Subcutaneous abdominal adipose tissue (tissue), 5 donors: ENCODE measurements at regions not wholly inside any gene's neighbourhood (a gene's known extent, or its start where the extent isn't known, plus 50 kb on each side); places are given as distances from the start of the nearest gene placed in this dataset.

Source experiments
- H3K27ac ChIP-seq: one replicate; pipeline ENCODE4 v1.7.0; 2013; ENCODE audit warnings: low read depth, mild to moderate bottlenecking, inconsistent platforms, low read length, moderate library complexity
- H3K27me3 ChIP-seq, 5 donors: one replicate each; pipeline ENCODE4 v1.7.0; 2013; ENCODE audit warnings: low read length in 5 of 5, inconsistent platforms in 1 of 5; ENCODE audit not compliant: control insufficient read depth in 5 of 5, insufficient read depth in 4 of 5
- H3K36me3 ChIP-seq, 5 donors: one replicate each; pipeline ENCODE4 v1.7.0; 2013; ENCODE audit warnings: low read length in 5 of 5; ENCODE audit not compliant: control insufficient read depth in 5 of 5, insufficient read depth in 5 of 5
- H3K4me1 ChIP-seq, 5 donors: one replicate each; pipeline ENCODE4 v1.7.0; 2013; ENCODE audit warnings: low read length in 5 of 5, mild to moderate bottlenecking in 3 of 5, moderate library complexity in 1 of 5; ENCODE audit not compliant: control insufficient read depth in 5 of 5, insufficient read depth in 5 of 5
- H3K4me3 ChIP-seq, 5 donors: one replicate each; pipeline ENCODE4 v1.7.0; 2013; ENCODE audit warnings: low read length in 5 of 5, low read depth in 1 of 5
- H3K9ac ChIP-seq, 5 donors: one replicate each; pipeline ENCODE4 v1.7.0; 2013; ENCODE audit warnings: low read length in 5 of 5, mild to moderate bottlenecking in 4 of 5, moderate library complexity in 3 of 5
- H3K9me3 ChIP-seq, 5 donors: one replicate each; pipeline ENCODE4 v1.7.0; 2013; ENCODE audit warnings: low read length in 5 of 5; ENCODE audit not compliant: control insufficient read depth in 5 of 5
- donor health status: healthy.
- donor health status: healthy.
- donor health status: healthy.
- donor health status: healthy.
- donor health status: healthy.

DNA sequence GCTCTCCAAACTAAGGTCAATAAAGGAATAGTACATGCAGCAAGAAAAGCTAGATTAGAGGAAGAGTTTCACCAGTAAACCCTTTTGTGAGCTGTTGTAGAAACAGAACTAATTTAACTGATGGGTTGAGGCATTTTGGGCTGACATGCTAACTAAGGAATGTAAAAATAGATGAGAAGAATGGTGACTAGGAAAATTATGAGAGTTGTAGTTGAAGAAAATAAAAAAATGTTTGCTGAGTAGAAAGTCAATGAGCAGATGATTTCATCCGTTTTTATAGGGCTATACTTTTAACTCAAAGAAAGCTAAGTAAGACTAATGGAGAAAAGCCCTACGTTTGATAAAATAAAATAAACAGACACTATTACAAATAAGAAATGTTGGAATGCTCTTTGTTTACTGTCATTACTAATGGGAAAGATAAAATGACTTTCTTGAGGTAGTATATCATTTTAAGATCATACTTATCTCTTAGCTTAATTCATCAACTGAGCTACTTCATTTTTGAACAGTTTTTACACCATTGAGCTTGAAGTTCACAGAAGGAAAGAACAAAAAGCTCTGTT is 209.4 kb upstream of the DPH6 start:
- H3K4me1 ChIP-seq: peaks cover 0 to 3% (median 0%) of the 10 kb centered on the region in 5 donors
- no peaks in the 10 kb centered on the region for H3K27me3 ChIP-seq
- no peak overlapping the region for H3K9ac ChIP-seq
- H3K4me3 ChIP-seq: no peak overlapping the region
- H3K9me3 ChIP-seq: no peaks in the 10 kb centered on the region
- no peak overlapping the region for H3K27ac ChIP-seq
- H3K36me3 ChIP-seq: no peaks in the 10 kb centered on the region

DNA sequence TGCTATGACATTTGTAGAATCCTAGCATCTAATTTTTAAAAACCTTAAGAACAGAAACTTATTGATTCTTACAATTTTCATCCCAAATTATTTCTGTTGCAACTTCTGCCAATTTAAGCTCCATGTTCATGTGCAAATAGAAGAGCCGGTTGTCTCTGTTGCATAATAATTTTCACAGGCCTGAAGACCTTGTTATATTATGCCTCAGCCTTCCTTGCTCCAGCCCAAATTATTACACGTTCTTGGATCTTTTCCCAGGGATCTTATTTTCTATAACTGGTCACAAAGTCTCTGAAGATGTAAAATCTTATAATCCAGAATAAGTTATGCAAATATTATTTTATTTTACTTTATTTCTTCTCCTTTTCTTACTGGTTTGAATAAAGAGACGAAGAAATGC is 210.7 kb upstream of the DPH6 start:
- H3K4me1 ChIP-seq: peaks cover 0 to 3% (median 0%) of the 10 kb centered on the region in 5 donors
- H3K4me3 ChIP-seq: no peak overlapping the region
- H3K9ac ChIP-seq: no peak overlapping the region
- no peaks in the 10 kb centered on the region for H3K27me3 ChIP-seq
- H3K36me3 ChIP-seq: no peaks in the 10 kb centered on the region
- no peaks in the 10 kb centered on the region for H3K9me3 ChIP-seq
- H3K27ac ChIP-seq: no peak overlapping the region

DNA sequence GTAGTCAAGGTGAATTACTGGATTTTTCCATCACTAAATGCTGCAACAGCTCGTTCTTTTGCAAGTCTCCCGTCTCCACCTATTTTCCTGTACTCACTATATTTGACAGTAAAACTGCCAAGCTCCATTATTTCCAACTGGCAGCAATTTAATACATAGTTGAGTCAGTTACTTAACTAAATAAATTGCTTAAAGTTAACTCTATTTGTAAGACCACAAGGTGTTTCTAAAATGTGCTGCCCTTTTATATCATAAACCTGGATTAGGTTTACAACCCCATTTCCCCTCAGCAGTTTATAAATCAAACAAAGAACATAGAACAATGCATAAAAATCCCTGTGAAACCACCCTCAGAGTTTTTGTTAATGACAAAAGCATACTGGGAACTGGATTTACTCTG is 211.4 kb upstream of the DPH6 start:
- Histone ChIP-seq H3K4me3 (no peak overlapping the region), H3K9me3 (no peaks in the 10 kb centered on the region), H3K9ac (no peak overlapping the region), H3K4me1 (no peaks in the 10 kb centered on the region), H3K27me3 (no peaks in the 10 kb centered on the region), H3K27ac (no peak overlapping the region), H3K36me3 (no peaks in the 10 kb centered on the region)

DNA sequence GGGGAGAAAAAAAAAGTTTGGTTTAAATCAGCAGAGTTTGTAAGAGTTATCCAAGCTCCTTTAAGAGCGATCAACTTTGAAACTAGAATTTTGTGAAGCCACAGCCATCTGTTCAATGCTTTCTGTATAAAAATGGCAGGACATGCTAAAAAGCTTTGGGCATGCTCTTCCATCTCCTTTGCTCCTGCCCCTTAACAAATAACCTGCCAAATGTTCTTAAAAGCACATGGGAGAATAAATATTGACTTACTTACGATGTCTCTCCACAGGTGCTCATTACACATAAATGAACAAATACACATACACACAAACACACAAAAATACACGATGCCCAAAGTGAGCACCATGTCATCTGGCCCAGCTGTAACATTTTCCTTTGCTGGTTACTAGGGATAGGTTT is 211.8 kb upstream of the DPH6 start:
- no peaks in the 10 kb centered on the region for H3K36me3 ChIP-seq
- no peaks in the 10 kb centered on the region for H3K27me3 ChIP-seq
- no peak overlapping the region for H3K4me3 ChIP-seq
- H3K9ac ChIP-seq: no peak overlapping the region
- no peak overlapping the region for H3K27ac ChIP-seq
- H3K9me3 ChIP-seq: no peaks in the 10 kb centered on the region
- no peaks in the 10 kb centered on the region for H3K4me1 ChIP-seq

DNA sequence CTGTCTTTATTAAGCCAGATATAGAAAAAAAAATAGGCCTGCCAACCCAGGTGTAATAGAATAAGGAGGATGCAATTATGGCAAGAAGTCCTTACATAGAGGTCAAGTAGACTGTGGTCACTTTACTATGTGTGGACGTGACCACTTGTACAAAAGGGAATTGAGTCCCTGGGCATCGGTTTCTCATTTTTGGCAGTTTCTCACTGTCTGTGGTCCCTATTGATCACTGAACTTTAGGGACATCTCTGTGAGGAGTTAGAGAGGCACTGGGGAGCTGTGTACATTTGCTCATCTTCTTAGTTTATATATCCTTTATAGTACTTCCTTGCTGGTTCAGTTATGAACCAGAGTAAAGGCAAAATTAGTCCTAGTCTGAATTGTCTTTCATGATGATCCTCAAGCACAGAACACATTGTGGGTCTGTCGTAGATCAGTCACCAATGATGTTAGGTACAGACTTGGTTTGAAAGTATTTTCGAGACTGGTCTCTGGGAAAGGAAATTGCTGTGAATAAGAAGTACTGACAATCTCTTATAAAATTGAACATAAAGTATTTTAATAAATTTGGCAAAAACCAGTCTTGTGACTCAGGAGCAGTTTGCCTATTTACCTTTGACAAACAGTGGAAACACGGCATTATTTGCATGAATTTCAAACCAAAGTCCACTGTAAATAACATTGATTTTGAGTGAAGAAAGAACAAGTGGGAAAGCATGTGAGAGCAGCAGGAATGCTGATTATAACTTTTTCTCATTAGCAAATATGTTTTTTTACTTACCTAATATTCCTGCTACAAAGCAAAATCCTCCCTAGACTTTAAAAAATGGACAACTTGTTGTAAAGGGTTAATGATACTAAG is 218.9 kb upstream of the DPH6 start:
- H3K4me1 ChIP-seq: no peaks in the 10 kb centered on the region
- H3K36me3 ChIP-seq: no peaks in the 10 kb centered on the region
- no peaks in the 10 kb centered on the region for H3K27me3 ChIP-seq
- H3K9me3 ChIP-seq: no peaks in the 10 kb centered on the region
- H3K9ac ChIP-seq: no peak overlapping the region
- H3K27ac ChIP-seq: no peak overlapping the region
- H3K4me3 ChIP-seq: no peak overlapping the region

DNA sequence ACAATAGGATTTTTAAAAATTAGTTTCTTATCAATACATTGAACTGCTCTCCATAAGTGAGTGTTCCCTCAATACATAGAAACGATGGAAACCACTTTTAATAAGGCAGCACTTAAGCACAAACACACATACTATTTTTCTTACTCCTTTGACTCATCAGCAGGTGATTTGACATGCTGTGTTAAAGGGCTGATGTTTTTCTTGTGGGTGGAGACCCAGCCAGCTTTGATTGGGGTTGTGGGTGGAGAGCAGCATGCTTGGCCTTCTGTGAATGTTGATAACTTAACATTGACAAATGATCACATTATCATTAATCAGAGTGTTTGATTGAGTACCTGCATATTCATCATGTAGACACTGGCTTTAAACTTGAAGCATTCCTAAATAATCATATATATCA is 223.0 kb upstream of the DPH6 start:
- Histone ChIP-seq H3K27ac (no peak overlapping the region), H3K9me3 (no peaks in the 10 kb centered on the region), H3K4me1 (no peaks in the 10 kb centered on the region), H3K36me3 (no peaks in the 10 kb centered on the region), H3K27me3 (no peaks in the 10 kb centered on the region), H3K9ac (no peak overlapping the region), H3K4me3 (no peak overlapping the region)

DNA sequence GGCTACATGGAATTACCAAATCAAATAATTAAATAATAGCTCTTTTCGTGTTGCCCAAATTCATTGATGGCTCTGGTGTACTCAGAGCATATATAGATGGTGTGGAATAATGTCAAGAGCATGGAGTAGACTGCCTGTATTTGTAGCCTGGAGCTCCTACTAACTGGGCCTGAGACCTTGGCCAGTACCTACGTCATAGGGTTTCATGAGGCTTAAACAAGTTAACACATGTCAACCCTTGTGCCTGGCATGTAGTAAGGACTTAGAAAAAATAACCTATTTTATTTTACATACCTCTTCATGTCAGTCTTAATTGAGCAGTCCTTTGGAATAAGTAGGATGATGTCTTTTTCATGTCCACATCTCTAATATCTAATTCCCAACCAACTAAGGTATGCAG is 223.7 kb upstream of the DPH6 start:
- no peak overlapping the region for H3K27ac ChIP-seq
- H3K4me1 ChIP-seq: no peaks in the 10 kb centered on the region
- no peaks in the 10 kb centered on the region for H3K27me3 ChIP-seq
- no peak overlapping the region for H3K9ac ChIP-seq
- H3K9me3 ChIP-seq: no peaks in the 10 kb centered on the region
- H3K36me3 ChIP-seq: no peaks in the 10 kb centered on the region
- H3K4me3 ChIP-seq: no peak overlapping the region

DNA sequence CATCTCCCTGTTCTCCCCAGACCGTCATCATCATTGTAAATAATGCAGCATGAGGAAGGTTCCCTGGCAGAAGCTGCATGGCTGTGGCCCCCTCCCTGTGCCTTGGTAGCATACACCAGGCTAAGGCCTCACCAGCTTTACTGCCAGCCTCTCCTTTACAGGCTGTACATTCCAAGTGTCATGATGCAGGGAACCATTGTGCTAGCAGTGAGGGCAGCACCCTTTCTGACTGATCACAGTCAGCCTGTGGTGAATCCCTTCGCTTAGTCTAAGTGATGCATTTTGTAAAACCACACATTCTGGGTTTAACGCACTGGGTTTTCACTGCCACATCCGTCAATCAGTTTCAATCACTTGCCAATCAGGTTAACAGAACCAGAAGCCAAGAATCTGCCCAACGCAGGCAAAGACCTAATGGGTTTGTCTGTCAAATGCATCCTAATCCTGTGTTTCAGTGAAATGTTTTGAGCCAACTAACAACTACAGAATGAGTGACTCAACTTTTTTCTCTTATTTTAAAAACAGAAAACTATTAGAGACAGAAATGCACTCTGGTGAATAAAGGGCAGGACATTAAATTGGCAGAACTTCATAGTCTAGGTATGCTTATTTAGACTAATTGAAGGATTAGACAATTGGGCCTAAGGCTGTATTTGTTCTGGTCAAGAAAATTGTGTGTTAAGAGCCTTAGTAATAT is 225.9 kb upstream of the DPH6 start:
- Histone ChIP-seq H3K9me3 (no peaks in the 10 kb centered on the region), H3K4me1 (no peaks in the 10 kb centered on the region), H3K36me3 (no peaks in the 10 kb centered on the region), H3K4me3 (no peak overlapping the region), H3K27ac (no peak overlapping the region), H3K27me3 (no peaks in the 10 kb centered on the region), H3K9ac (no peak overlapping the region)

DNA sequence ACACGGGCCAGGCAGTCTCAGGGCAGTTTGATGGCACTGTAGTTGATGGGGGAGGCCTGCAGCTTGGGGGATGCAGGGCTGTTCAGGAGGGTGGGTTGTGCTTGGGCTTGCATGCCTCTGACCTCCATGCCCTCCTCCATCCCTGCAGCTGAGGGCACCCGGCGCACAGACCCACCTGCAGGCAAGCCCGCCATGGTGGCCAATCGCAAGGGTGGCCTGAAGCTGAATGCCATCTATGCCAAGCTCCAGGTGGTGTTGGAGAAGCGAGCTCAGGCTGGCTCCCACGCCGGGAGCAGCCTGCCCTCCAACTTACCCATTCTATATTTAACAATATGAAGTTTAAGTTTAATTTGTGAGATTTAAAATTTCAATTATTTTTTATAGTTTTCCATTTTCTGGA is 228.7 kb upstream of the DPH6 start:
- H3K9me3 ChIP-seq: no peaks in the 10 kb centered on the region
- H3K27ac ChIP-seq: no peak overlapping the region
- no peak overlapping the region for H3K9ac ChIP-seq
- no peaks in the 10 kb centered on the region for H3K36me3 ChIP-seq
- H3K4me3 ChIP-seq: no peak overlapping the region
- H3K27me3 ChIP-seq: no peaks in the 10 kb centered on the region
- no peaks in the 10 kb centered on the region for H3K4me1 ChIP-seq

DNA sequence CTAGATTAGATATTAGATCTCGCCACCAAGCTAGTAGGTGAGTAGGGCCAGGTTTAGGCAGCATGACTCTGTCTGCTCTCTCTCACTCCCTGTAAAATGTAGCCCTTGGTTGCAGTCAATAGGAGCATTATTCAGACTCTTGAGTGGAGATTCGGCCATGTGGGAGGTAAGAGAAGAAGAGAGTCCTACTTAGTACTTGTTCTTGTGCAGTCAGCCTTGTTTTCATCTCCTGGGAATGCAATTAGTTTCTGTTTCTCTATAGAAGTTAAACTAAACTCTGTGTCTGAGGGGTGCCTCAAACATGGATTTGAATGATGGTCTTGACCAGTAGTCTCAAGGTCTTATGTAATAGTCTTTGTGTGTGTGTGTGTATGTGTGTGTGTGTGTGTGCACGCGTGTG is 229.5 kb upstream of the DPH6 start:
- Histone ChIP-seq H3K9ac (no peak overlapping the region), H3K27me3 (no peaks in the 10 kb centered on the region), H3K27ac (no peak overlapping the region), H3K36me3 (no peaks in the 10 kb centered on the region), H3K9me3 (no peaks in the 10 kb centered on the region), H3K4me1 (no peaks in the 10 kb centered on the region), H3K4me3 (no peak overlapping the region)
